ENCODE measurements at regions not wholly inside any gene's neighbourhood (a gene's known extent, or its start where the extent isn't known, plus 50 kb on each side); places are given as distances from the start of the nearest gene placed in this dataset.
A peak's percentile ranks its signal among the peaks of the same experiment; 100 is the strongest.

- DNase-seq (ENCODE audit: low spot score), result no peak
Measured at GRCh38 chr12:67797185-67797741, 148.7 kb downstream of the DYRK2 start.

- no peak for DNase-seq (ENCODE audit: low spot score)
Measured at GRCh38 chr12:67797753-67798152, 149.2 kb downstream of the DYRK2 start.

GRCh38 chr12:67798768-67799167 lies 150.2 kb downstream of the DYRK2 start:
- no peak for DNase-seq (ENCODE audit: low spot score)

GRCh38 chr12:67802731-67803130 lies 154.2 kb downstream of the DYRK2 start:
- DNase-seq (ENCODE audit: low spot score), result no peak

- DNase-seq (ENCODE audit: low spot score), result no peak
Measured at GRCh38 chr12:67803278-67803993, 154.9 kb downstream of the DYRK2 start.

GRCh38 chr12:67804168-67804567 lies 155.6 kb downstream of the DYRK2 start:
- DNase-seq (ENCODE audit: low spot score), result peak; percentile 88

- no peak for DNase-seq (ENCODE audit: low spot score)
Measured at GRCh38 chr12:67807814-67808213, 159.3 kb downstream of the DYRK2 start.

- no peak for DNase-seq (ENCODE audit: low spot score)
Measured at GRCh38 chr12:67810166-67810565, 161.6 kb downstream of the DYRK2 start.

- no peak for DNase-seq (ENCODE audit: low spot score)
Measured at GRCh38 chr12:67811437-67812361, 163.2 kb downstream of the DYRK2 start.

GRCh38 chr12:67813456-67813904 lies 164.9 kb downstream of the DYRK2 start:
- DNase-seq (ENCODE audit: low spot score), result no peak

GRCh38 chr12:67816269-67816668 lies 167.7 kb downstream of the DYRK2 start:
- DNase-seq (ENCODE audit: low spot score), result no peak

GRCh38 chr12:67818459-67818903 lies 169.9 kb downstream of the DYRK2 start:
- DNase-seq (ENCODE audit: low spot score), result no peak

- no peak for DNase-seq (ENCODE audit: low spot score)
Measured at GRCh38 chr12:67819902-67820301, 169.3 kb upstream of the IFNG-AS1 start.

GRCh38 chr12:67820694-67821093 lies 168.6 kb upstream of the IFNG-AS1 start:
- no peak for DNase-seq (ENCODE audit: low spot score)

GRCh38 chr12:67822826-67823225 lies 166.4 kb upstream of the IFNG-AS1 start:
- no peak for DNase-seq (ENCODE audit: low spot score)

GRCh38 chr12:67826148-67826547 lies 163.1 kb upstream of the IFNG-AS1 start:
- no peak for DNase-seq (ENCODE audit: low spot score)

GRCh38 chr12:67826946-67827720 lies 162.1 kb upstream of the IFNG-AS1 start:
- no peak for DNase-seq (ENCODE audit: low spot score)

GRCh38 chr12:67827820-67828383 lies 161.3 kb upstream of the IFNG-AS1 start:
- DNase-seq (ENCODE audit: low spot score), result peak; percentile 89

GRCh38 chr12:67829896-67830295 lies 159.4 kb upstream of the IFNG-AS1 start:
- no peak for DNase-seq (ENCODE audit: low spot score)

- DNase-seq (ENCODE audit: low spot score), result no peak
Measured at GRCh38 chr12:67832155-67832554, 157.1 kb upstream of the IFNG-AS1 start.

GRCh38 chr12:67833602-67834001 lies 155.6 kb upstream of the IFNG-AS1 start:
- DNase-seq (ENCODE audit: low spot score), result no peak

- no peak for DNase-seq (ENCODE audit: low spot score)
Measured at GRCh38 chr12:67837876-67838275, 151.4 kb upstream of the IFNG-AS1 start.

Data from activated CD4-positive, alpha-beta T cell treated with anti-CD3 and anti-CD28 coated beads, Interleukin-2, Interleukin-4, amounts not matched to agents 100 ng/mL and 50 ng/mL, durations not matched to agents 16 hours and 8 hours (primary cell).